Caco-2 (cell line): ENCODE measurements at regions not wholly inside any gene's neighbourhood (a gene's known extent, or its start where the extent isn't known, plus 50 kb on each side); places are given as distances from the start of the nearest gene placed in this dataset.

Experiments
- BruUV-seq: library from RNA; stranded (reverse); fragments of 400-500 nt; replicated peaks from 2 replicates; lab custom pipeline; 2021; lab: Mats Ljungman, UMichigan
- CTCF ChIA-PET: fragments of 300-600 bp; sonication (Branson Sonifier 250); formaldehyde crosslinking; loops from one replicate; lab custom pipeline; 2022; ENCODE audit warnings: antibody characterized with exemption; lab: Charles Lee
- POLR2A ChIA-PET: fragments of 300-600 bp; sonication (Branson Sonifier 250); formaldehyde crosslinking; loops from one replicate; lab custom pipeline; 2022; ENCODE audit warnings: antibody characterized with exemption; lab: Charles Lee
- DNase-seq, 2 experiments: peaks; one replicate each; pipeline versions ENCODE4 v3.0.0 to v3.0.0-alpha.2; 2020 to 2022
- H3K27me3 ChIP-seq: replicated peaks from 2 replicates; pipeline ENCODE4 v1.6.0; 2011; ENCODE audit warnings: low read length; ENCODE audit not compliant: control insufficient read depth, insufficient read depth
- H3K36me3 ChIP-seq: 2 replicates; pipeline ENCODE4 v1.5.1; 2011; ENCODE audit warnings: low read length; ENCODE audit not compliant: control insufficient read depth, insufficient read depth
- H3K4me1 ChIP-seq: fragments of 250-450 bp; sonication (Bioruptor Pico); 2 replicates; pipeline ENCODE4 v1.5.1; 2020; ENCODE audit warnings: mild to moderate bottlenecking
- H3K4me3 ChIP-seq: 2 replicates; pipeline ENCODE4 v1.5.1; 2011; ENCODE audit warnings: low read depth, mild to moderate bottlenecking, control low read depth, low read length
- H3K9me3 ChIP-seq: fragments of 250-450 bp; sonication (Bioruptor Pico); 2 replicates; pipeline ENCODE4 v1.5.1; 2020; ENCODE audit warnings: mild to moderate bottlenecking, moderate library complexity
- H3K27ac Mint-ChIP-seq: one replicate; pipeline ENCODE4 v1.8.0; 2022; ENCODE audit warnings: mixed read lengths; ENCODE audit not compliant: unreplicated experiment
- H3K27me3 Mint-ChIP-seq: one replicate; pipeline ENCODE4 v1.8.0; 2022; ENCODE audit warnings: mixed read lengths; ENCODE audit not compliant: insufficient read depth, unreplicated experiment
- H3K36me3 Mint-ChIP-seq: one replicate; pipeline ENCODE4 v1.8.0; 2022; ENCODE audit warnings: mild to moderate bottlenecking, mixed read lengths; ENCODE audit not compliant: insufficient read depth, unreplicated experiment
- H3K4me1 Mint-ChIP-seq: one replicate; pipeline ENCODE4 v1.8.0; 2022; ENCODE audit warnings: low read depth, mixed read lengths; ENCODE audit not compliant: unreplicated experiment
- H3K4me3 Mint-ChIP-seq: one replicate; pipeline ENCODE4 v1.8.0; 2022; ENCODE audit warnings: mild to moderate bottlenecking, moderate library complexity, mixed read lengths; ENCODE audit not compliant: unreplicated experiment
- H3K9me3 Mint-ChIP-seq: one replicate; pipeline ENCODE4 v1.8.0; 2022; ENCODE audit warnings: mixed read lengths; ENCODE audit not compliant: unreplicated experiment
- CTCF ChIP-seq, 2 experiments: fragments of 200-600 bp in 1 of 2; IDR thresholded peaks; 1 replicate in 1 of 2; 2 replicates in 1 of 2; pipeline versions ENCODE4 v1.5.1 to v1.8.0; 2011 to 2022; ENCODE audit warnings: antibody characterized with exemption in 1 of 2, control low read depth in 1 of 2, inconsistent platforms in 1 of 2, low read depth in 1 of 2, low read length in 1 of 2, mild to moderate bottlenecking in 1 of 2, moderate library complexity in 1 of 2; ENCODE audit not compliant: insufficient read depth in 1 of 2, severe bottlenecking in 1 of 2, unreplicated experiment in 1 of 2
- intact Hi-C: fragments of 100-400 bp; cut with micrococcal nuclease; formaldehyde crosslinking; loops from one replicate; pipeline ENCODE4 v1.10.0; 2022; ENCODE audit not compliant: unreplicated experiment

GRCh38 chr10:55803055-55803454 is 558.0 kb downstream of the ZWINT start:
- peaks cover 3% of the 10 kb centered on the region for H3K27me3 Mint-ChIP-seq
- Histone ChIP-seq H3K36me3 (no peaks in the 10 kb centered on the region), H3K27me3 (no peaks in the 10 kb centered on the region), H3K4me3 (no peak overlapping the region), H3K9me3 (no peaks in the 10 kb centered on the region), H3K4me1 (no peaks in the 10 kb centered on the region)
- intact Hi-C loops: no loop called here
- no peak for TF ChIP-seq CTCF (IDR thresholded peaks at IDR 0.05; ENCODE audit: insufficient read depth in 1 of 2, low read depth in 1 of 2, low read length in 1 of 2, severe bottlenecking in 1 of 2, unreplicated experiment in 1 of 2)
- H3K4me3 Mint-ChIP-seq: no peak overlapping the region
- no peak overlapping the region for H3K27ac Mint-ChIP-seq
- CTCF ChIA-PET: no interaction called here
- no peaks in the 10 kb centered on the region for H3K4me1 Mint-ChIP-seq
- BruUV-seq: no TSS peak
- no peaks in the 10 kb centered on the region for H3K36me3 Mint-ChIP-seq
- POLR2A ChIA-PET: no interaction called here
- no peak for DNase-seq
- peaks cover 8% of the 10 kb centered on the region for H3K9me3 Mint-ChIP-seq

- intact Hi-C loops: no loop called here
- no peaks in the 10 kb centered on the region for H3K36me3 Mint-ChIP-seq
- no peaks in the 10 kb centered on the region for H3K36me3 ChIP-seq
- no peaks in the 10 kb centered on the region for H3K9me3 ChIP-seq
- DNase-seq: no peak
- H3K4me1 ChIP-seq: no peaks in the 10 kb centered on the region
- ChIA-PET POLR2A (no interaction called here), CTCF (no interaction called here)
- no peaks in the 10 kb centered on the region for H3K4me1 Mint-ChIP-seq
- H3K27ac Mint-ChIP-seq: no peak overlapping the region
- TF ChIP-seq CTCF (IDR thresholded peaks at IDR 0.05; ENCODE audit: insufficient read depth in 1 of 2, low read depth in 1 of 2, low read length in 1 of 2, severe bottlenecking in 1 of 2, unreplicated experiment in 1 of 2): no peak
- H3K4me3 ChIP-seq: no peak overlapping the region
- BruUV-seq: no TSS peak
- H3K9me3 Mint-ChIP-seq: peaks cover 8% of the 10 kb centered on the region
- H3K27me3 Mint-ChIP-seq: peaks cover 3% of the 10 kb centered on the region
- no peak overlapping the region for H3K4me3 Mint-ChIP-seq
- no peaks in the 10 kb centered on the region for H3K27me3 ChIP-seq
Measured at GRCh38 chr10:55801353-55801661, 559.8 kb downstream of the ZWINT start.

GRCh38 chr10:55800602-55801352 is 560.3 kb downstream of the ZWINT start:
- peaks cover 8% of the 10 kb centered on the region for H3K9me3 Mint-ChIP-seq
- no peaks in the 10 kb centered on the region for H3K4me1 ChIP-seq
- ChIA-PET POLR2A (no interaction called here), CTCF (no interaction called here)
- DNase-seq: no peak
- peaks cover 3% of the 10 kb centered on the region for H3K27me3 Mint-ChIP-seq
- no peak overlapping the region for H3K27ac Mint-ChIP-seq
- no peak for TF ChIP-seq CTCF (IDR thresholded peaks at IDR 0.05; ENCODE audit: insufficient read depth in 1 of 2, low read depth in 1 of 2, low read length in 1 of 2, severe bottlenecking in 1 of 2, unreplicated experiment in 1 of 2)
- no peaks in the 10 kb centered on the region for H3K36me3 ChIP-seq
- no peaks in the 10 kb centered on the region for H3K4me1 Mint-ChIP-seq
- H3K36me3 Mint-ChIP-seq: no peaks in the 10 kb centered on the region
- no peak overlapping the region for H3K4me3 Mint-ChIP-seq
- H3K4me3 ChIP-seq: no peak overlapping the region
- H3K27me3 ChIP-seq: no peaks in the 10 kb centered on the region
- intact Hi-C loops: no loop called here
- H3K9me3 ChIP-seq: no peaks in the 10 kb centered on the region
- no TSS peak for BruUV-seq
